Liver (tissue), 3 donors: ENCODE measurements at regions not wholly inside any gene's neighbourhood (a gene's known extent, or its start where the extent isn't known, plus 50 kb on each side); places are given as distances from the start of the nearest gene placed in this dataset.

ENCODE experiments used
- SP1 ChIP-seq: IDR thresholded peaks from 2 replicates; pipeline ENCODE4 v1.6.1; 2018; ENCODE audit warnings: antibody characterized with exemption, mild to moderate bottlenecking
- TF ChIP-seq, protein P1 (sequence below): fragments of 150-350 bp; IDR thresholded peaks from 2 replicates; pipeline ENCODE4 v1.5.1; 2017; ENCODE audit warnings: improper control_type of control experiment, low read depth, low read length; ENCODE audit not compliant: missing input control
- TF ChIP-seq, protein P2 (sequence below): IDR thresholded peaks from 2 replicates; pipeline ENCODE4 v1.6.1; 2016; ENCODE audit warnings: antibody characterized with exemption
- donor health status: healthy.
- donor health status: healthy.

DNA sequence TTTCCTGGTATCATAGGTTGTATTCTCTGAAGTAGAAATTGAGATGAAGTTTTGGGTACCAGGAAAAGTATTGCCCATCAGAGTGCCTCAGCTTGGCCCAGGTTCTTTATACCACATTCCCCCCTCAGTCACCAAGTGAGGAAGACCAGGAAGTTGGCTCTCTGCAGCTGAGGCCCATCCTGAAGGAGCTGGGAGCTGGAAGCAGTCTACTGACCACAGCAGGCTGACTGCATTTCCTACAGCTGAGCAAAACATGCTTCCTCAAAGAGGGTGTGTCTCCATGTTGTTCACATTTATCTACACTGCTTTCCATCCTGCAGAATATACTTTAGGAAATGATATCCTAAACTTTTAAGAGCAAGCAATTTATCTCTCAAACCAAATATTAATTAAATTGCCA is 654.6 kb downstream of the ELAVL2 start:
- TF ChIP-seq, protein P1, sequence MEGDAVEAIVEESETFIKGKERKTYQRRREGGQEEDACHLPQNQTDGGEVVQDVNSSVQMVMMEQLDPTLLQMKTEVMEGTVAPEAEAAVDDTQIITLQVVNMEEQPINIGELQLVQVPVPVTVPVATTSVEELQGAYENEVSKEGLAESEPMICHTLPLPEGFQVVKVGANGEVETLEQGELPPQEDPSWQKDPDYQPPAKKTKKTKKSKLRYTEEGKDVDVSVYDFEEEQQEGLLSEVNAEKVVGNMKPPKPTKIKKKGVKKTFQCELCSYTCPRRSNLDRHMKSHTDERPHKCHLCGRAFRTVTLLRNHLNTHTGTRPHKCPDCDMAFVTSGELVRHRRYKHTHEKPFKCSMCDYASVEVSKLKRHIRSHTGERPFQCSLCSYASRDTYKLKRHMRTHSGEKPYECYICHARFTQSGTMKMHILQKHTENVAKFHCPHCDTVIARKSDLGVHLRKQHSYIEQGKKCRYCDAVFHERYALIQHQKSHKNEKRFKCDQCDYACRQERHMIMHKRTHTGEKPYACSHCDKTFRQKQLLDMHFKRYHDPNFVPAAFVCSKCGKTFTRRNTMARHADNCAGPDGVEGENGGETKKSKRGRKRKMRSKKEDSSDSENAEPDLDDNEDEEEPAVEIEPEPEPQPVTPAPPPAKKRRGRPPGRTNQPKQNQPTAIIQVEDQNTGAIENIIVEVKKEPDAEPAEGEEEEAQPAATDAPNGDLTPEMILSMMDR = no peak
- no peak for TF ChIP-seq SP1
- TF ChIP-seq, protein P2, sequence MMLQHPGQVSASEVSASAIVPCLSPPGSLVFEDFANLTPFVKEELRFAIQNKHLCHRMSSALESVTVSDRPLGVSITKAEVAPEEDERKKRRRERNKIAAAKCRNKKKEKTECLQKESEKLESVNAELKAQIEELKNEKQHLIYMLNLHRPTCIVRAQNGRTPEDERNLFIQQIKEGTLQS = no peak
